Fibroblast of skin of right biceps (primary cell): ENCODE measurements at regions not wholly inside any gene's neighbourhood (a gene's known extent, or its start where the extent isn't known, plus 50 kb on each side); places are given as distances from the start of the nearest gene placed in this dataset.
"Not testable (repeated sequence)": the region's sequence is repeated elsewhere in the genome, so short reads cannot be mapped to it uniquely, and the experiment has no call there.

ENCODE experiments used
- DNase-seq: peaks from one replicate; pipeline ENCODE4 v3.0.0-alpha.2; 2013

DNA sequence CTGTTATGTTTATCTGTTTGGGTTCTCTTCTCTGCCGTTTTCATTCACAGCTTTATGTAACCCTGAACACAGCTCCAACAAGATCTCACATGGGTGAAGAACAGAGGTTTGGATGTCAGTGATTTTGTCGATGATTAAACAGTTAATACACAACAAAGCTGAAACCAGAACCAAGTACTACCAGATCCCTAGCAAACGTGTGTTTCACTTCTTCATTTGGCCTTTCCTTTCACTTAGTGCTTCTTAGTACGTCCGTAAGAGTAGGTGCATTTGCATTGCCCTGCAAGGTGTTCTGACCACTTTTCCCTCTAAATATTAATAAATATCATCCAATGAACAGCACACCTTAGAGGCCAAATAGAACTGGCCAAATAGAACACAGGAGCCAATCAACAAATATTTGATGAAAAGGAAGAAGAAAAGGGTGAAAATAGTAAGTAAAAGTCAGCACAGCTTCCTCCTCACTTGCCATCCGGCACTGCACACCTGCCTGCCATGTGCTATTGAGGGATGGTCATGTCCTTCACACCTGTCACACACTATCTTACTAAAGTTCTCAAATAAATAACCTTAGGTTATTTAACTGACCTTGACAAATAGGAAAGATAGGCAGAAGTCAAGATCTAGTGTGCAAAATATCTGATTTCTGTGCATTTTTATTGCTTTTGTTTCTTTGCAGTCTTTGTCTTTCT lies 252.6 kb upstream of the ANKRD30A start:
- no peak for DNase-seq

DNA sequence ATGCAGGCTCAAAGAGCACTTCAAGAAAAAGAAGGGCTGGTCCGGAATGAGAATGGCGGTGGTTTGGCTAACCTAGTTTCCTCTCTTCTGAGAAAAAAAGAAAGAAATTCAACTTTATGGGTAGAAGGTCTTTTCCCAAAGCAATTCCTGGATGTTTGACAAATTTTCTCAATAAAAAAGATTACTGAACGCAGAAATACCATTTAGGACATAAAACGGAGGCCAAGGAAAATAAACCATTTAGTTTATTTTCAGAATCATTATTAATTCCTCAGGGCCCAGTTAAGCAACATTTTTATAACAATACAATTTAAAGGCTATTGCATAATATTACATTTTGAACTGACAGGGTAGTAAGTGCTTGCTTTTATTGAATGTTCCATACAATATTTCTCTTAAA lies 284.6 kb upstream of the ANKRD30A start:
- no peak for DNase-seq

DNA sequence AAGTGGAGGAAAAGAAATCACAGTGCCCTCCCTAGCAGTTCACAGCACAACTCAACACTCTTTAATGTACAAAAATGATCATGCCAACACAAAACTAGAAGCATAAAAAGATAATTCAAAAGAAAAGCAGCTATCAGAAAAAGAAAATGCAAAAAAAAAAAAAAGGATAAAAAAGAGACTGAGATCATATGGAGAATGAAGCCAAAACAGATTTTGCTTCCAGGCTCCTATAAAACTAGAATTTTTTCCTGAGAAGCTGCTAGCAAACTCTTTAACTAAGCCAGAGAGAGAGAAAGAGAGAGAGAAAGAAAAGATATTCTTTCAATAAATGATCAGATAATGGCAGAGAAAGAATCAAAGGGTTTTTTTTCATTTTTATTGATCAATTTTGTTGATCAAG lies 288.0 kb upstream of the ANKRD30A start:
- DNase-seq = no peak

DNA sequence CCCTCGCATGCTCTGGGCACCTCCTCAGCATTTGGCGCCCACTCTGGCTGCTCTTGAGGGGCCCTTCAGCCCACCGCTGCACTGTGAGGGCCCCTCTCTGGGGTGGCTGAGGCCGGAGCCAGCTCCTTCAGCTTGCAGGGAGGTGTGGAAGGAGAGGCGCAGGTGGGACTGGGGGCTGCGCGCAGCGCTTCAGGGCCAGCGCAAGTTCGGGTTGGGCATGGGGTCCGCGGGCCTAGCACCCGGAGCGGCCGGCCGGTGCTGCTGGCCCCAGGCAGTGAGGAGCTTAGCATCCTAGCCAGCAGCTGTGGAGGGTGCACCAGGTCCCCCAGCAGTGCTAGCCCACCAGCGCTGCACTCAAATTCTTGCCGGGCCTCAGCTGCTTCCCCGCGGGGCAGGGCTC lies 305.6 kb upstream of the ANKRD30A start:
- DNase-seq = no peak

DNA sequence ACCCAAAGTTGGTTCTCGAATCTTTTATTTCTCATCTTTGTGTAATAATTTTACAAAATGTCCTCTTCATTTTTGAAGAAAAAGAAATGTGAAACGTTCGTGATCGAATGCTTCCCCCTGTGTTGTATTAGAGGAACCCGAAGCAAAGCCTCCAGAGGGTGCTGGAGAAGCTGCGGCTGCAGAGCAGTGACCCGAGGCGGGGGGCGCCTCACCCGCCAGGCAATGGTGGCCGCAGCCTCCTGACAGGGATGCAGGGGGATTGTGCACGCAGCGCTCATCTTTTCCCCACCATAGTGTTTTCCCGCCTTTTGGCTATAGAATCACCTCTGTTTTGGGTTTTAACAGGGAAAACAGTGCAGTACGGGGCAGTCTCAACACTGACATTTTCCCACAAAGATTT lies 307.5 kb upstream of the ANKRD30A start:
- DNase-seq = no peak

DNA sequence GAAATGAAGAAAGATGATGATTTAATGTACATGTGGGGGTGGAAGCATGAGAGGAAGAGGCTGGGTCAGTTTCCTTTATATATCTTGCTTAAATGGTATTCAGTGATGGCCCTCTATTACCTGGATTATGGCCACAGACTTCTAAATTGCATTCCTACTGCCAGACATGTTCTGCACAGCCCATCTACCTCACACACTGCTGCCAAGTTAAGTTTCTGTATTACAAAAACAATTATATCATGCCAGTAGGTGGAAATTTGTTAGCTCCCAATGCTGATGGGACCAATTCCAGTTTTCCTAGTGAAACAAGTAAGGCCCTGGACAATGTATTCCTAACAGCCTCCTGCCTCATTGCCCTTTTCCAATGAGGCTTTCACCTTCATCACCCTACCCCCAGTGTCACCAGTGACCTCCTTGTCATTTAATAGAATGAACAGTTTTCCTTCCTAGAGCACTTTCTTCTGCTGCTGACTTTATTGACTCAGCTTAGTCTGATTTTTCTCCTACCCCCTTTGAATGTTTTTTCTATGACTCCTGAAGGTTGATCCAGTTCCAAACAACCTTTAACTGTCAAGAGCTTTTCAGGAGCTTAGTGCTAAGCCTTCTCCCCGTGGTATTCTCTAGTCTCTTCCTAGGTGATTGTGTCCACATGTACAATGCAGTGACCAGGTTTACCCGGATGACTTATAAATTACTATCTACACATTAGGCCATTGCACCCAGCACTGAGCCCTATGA lies 316.6 kb upstream of the ANKRD30A start:
- DNase-seq = peak; percentile 4

DNA sequence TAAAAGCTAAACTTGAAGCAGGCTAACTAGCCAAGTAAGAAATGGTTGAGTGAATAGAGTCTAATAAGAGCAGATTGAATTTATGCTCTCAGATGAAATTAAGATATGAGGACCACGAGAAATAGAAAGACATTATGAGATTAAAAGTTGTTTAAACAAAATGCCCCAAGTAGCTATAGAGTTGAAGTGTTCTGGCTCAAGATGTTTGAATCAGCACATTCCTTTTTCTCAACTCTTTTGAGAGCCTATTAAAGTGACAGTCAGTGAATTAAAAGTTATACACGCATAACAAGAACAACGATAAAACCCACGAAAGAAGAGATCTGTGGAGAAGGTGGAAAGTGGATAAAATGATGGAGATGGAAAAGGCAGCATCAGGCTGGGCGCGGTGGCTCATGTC lies 322.2 kb upstream of the ANKRD30A start:
- no peak for DNase-seq

DNA sequence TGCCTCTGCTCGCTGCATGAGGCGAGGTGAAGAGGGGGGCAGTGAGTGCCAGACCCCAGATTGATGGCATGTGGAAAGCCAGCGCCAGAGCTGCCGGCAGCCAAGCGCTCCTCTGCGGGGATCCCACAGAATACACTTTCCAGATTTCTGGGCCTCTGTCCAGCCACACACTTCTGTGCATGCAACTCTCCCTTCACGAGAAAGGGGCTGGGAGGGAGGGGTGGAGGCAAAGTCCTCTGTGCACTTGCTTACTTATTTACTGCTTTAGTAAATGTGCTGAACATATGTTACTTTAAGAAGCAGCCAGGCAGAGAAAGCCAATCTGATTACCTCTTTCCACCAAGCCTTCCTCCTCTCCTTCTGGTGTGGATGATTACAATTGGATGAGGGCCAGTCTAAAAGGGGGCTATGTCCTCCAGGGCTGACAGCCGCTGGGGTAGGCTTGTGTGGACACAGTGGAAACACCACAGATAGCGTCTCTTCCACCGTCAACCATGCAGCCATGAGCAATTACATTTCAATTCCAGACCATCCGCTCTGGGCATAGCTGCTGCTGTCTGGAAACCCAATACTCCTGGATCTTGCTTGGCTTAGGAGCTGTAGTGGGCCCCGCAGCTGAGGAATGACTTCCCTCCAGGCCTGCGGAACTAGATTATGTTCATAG lies 322.8 kb upstream of the ANKRD30A start:
- DNase-seq = peak; percentile 10

DNA sequence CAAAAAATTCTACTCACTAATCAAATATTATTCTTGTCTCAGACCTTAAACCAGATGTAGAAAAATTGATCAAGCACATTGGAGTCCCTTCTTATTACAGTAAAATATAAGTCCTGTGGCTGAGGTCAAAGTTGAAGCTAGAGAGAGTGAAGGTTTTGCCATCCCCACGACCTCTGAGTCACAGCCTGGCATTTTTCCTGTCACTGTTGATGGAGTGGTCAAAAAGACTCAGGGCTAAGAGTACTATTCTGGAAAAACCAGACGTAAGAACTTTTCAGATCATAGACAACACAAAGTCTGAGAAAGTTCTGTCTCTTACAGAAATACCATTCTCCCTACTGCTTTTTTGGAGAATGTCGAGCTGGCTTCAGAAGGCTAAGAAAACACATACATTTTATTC lies 323.7 kb upstream of the ANKRD30A start:
- DNase-seq = no peak

DNA sequence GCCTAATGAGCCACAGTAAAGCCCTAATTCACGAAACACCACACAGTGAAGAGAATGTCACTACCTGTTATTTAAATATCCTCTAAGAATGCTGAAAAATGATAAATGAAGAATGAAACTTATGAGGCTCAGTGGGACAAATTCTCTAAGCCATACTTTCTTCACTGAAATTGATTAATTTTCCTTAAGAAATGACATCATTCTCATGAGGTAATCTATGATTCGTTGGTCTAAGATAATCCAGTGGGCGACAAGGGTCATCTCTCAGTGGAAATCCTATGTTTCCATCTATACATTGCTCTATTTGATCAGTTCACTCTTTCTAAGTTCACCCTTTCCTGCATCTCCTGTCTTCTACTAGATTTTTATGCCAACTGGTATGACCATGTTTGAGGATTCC lies 330.4 kb upstream of the ANKRD30A start:
- no peak for DNase-seq

DNA sequence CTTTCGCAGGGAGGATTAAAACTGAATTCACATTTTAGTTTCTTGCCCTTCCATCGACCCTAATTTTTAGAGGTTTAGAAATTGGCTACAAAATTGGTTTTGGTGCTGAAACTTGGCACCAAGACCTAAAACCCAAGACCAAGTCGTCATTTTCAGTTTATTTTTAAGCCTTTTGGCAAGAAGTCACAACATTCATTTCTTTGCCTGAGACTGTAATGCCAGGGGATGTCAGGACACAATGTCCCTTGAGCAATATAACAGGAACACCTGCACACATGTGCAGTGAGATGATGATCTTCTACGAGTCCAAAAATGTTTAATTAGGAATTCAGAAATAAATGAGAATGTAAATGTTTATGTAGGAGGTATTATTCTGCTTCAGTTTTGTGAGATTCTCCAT lies 335.4 kb upstream of the ANKRD30A start:
- no peak for DNase-seq

DNA sequence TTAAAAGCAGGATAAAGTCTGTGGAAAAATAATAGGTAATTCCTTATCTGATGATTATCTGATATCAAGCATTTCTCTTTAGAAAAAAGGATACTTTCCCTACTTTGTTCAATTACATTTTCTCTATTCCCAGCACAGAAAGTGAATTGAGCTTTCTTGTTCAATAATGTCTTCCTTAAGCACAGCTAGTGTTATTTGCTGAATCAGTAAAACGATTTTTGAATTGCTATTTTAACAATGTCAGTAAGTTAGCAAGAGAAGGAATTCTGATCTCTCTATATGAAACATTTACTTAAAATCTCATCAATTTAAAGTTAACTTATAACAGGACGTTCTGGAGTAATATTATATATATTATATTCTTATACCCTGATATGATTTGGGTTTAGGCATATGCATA lies 337.2 kb upstream of the ANKRD30A start:
- no peak for DNase-seq

DNA sequence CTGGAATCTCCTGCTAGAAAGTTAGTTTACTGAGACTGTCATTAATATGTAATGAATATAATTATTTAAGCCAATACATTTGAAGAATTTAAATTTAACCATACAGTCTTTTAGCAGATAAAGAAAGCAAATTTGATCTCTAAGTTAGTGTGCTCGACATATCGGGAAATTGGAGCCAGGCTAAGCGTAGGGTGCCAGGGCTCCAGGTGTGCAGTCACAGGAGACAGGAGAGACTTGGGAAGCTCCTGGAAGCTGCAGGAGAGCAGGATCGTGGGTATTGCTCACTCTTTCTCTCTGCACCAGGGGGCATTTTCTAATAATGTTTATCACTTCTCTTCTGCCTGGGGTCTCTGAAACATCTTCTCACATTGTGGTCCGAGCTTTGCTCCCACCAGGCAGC lies 342.0 kb upstream of the ANKRD30A start:
- no peak for DNase-seq

DNA sequence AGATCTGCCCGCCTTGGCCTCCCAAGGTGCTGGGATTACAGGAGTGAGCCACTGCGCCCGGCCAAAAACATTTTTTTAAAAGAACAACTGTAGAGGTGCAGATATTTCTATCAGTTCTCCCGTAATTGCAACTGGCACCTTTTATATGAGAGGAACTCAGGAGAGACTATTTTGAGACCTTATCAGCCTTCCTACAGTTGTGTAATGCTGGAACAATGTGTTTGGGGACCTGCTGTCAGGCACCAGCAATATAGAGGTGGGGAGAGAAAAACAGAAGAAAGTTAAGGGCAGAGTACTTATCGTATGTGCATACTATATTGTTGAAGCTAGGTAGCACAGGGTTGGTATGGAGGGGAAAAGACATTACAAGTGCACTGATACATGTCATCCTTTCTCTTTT lies 343.8 kb upstream of the ANKRD30A start:
- no peak for DNase-seq

DNA sequence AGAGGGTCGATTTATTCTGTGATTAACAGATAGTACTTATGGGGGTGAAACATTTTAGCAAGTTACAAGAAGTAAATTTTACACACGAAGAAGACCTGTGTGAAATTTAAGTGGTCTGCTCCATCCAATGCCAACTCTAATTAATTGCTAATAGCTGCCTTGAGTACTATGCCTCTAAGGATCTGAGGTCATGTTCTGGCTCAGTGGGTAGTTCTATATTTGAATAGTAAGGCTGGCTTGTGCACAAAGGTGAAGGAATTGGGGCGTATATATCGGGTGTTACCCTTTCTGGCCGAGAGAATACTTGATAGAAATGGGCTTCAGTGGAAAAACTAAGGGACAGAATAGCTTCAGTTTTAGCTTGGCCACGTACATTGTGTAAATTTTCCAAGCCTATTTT lies 345.2 kb upstream of the ANKRD30A start:
- DNase-seq = no peak

DNA sequence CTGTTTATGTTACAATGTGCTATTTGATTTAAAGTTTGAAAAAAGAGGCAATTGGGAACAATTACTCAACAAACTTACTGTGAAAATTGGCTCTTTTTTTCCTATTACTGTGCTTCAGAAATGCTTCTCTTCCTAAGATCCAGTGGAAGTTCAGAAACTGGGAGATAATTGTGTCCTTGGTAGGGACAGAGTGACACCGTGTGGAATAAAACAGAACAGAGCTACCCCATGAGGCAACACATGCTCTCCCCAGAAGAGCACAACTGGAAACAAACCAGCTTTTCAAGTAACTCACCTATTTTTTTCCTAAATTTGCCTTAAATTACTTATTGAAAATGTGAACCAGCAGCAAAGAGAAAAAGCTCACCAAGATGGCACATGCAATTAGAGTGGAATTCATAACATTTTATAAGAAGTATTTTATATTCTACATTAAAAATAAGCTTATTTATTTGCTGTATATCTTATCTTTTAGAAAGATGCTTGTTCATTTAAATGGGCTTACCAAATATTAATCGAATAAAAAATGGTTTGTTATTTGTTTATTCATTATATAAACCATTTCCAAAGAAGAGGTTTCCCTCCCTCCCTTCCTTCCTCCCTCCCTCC lies 346.1 kb upstream of the ANKRD30A start:
- peak; percentile 70 for DNase-seq

DNA sequence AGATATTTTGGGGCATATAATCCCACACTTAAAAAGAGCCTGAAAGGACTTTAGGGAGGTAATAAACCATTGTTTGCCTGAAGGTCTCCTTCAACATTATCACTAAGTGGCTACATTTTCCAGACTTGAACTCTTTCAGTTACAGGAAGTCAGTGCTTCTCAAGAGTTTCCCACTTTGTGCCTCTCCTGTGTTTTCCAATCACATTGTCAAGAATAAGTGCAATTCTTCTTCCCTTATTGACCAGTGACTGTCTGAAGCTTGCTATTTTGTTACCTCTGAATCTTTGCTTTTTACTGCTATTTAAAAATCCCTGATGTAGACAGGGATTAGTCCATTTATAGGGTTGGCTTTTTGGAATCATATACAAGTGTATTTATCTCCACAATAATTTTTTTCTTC lies 346.7 kb upstream of the ANKRD30A start:
- no peak for DNase-seq

DNA sequence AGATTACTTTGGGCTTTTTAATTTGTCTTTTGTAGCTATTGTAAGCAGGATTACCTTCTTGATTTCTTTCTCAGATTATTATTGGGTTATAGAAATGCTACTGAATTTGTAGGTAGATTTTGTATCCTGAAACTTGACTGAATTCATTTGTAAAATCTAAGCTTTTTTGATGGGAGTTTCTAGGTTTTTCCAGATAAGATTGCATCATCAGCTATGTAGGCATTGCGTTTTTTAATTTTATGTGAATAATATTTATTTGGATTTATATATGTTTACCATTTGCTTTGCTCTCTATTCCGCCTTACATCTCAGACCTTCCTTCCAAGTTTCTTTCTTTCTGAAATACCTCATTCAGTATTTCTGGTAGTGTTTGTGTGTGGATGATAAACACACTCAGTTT lies 351.7 kb upstream of the ANKRD30A start:
- DNase-seq = no peak

DNA sequence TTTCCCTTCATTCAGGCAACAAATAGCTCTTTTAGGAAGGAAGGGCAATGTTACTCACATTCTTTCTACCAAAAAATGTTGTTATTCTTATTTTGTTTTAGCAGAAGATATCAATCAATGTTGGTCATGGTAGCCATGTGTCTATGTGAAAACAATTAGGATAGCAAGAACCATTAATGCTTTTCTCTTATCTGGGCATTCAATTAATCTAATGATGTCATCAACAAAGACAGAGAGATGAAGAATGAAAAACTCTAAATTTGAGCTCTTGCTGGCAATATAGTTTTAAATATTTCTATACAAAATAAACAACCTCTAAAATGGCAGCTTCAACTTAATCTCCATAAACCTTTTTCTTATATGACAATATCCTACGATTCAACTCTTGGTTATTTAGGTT lies 353.7 kb upstream of the ANKRD30A start:
- no peak for DNase-seq

DNA sequence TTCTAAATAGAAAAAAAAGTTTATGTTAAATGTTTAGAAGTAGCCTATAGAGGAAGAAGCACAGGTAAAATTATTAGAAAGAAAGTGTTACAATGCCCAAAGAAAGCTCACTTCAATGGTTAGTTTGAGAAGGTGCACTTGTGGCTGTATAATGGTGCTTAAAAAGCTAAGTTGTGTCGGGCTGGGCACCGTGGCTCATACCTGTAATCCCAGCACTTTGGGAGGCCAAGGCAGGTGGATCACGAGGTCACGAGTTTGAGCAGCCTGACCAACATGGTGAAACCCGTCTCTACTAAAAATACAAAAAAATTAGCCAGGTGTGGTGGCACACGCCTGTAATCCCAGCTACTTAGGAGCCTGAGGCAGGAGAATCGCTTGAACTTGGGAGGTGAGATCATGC lies 355.7 kb upstream of the ANKRD30A start:
- not testable (repeated sequence) for DNase-seq

DNA sequence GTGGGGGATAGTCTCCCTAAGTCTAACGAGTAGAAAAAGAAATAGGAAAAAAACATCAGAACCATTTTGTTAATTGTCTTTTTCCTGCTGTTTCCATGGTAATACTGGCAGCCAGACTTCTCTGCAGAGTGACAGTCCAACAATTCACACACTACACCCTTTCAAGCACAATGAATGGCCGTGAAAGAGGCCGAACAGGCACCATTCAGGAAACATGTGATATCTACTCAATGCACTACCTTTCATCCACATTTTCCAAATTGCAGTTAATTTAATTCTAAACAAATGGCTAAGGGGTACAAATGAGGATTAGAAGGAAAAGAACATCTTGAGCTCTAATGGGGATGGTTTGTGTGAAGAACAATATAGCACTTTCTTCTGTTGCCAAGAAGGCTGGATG lies 358.5 kb upstream of the ANKRD30A start:
- no peak for DNase-seq

DNA sequence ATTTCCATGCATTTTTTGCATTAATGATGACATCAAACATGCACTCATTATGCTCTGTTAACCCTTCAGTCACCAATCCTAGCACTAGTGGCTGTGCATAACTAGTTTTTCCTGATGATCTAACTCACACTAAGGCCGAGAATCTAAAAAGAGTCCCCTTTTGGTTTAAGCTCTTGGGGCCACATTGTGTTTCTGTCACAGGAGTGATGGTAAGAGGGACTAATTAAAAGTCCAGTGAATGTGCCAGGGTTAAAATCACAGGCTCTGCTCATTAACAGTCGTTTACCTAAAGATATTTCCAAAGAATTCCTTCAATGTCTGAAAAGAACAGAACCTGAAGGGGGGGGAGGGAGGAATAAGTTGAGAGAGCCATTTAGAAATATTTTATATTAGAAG lies 359.0 kb upstream of the ANKRD30A start:
- DNase-seq = no peak

DNA sequence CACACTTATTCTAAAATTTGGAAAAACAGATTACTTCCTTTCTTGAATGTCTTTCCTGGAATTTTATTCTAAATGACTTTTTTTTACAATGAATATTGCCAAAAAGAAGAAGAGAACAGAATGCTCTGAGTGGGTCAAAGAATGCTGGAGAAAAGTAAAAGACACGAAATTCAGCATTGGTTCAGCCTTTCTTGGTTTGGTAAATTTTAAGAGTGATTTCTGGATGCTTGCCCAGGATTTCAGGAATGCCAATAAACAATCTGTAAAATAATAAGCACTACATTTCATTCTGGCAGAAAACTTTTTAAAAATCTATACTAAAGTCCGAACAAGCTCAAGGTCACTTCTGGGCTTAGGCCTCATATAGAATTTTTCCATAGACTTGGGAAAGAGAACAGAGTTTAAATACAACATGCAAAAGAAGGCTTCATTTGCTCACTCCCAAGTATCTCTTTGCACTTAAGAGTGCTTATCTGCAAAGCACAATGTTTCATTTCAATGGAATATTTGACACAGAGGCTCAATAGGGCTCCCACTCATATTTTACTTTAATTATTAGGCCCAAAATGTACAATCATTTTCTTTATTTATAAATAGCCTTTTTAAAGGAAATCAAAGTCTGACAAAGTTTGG lies 359.5 kb upstream of the ANKRD30A start:
- DNase-seq = peak; percentile 41
